CD4-positive, alpha-beta T cell treated with Interferon gamma for 1 hour (primary cell): ENCODE measurements at regions not wholly inside any gene's neighbourhood (a gene's known extent, or its start where the extent isn't known, plus 50 kb on each side); places are given as distances from the start of the nearest gene placed in this dataset.

Source experiments
- DNase-seq: peaks from one replicate; pipeline ENCODE4 v3.0.0-alpha.2; 2020

DNA sequence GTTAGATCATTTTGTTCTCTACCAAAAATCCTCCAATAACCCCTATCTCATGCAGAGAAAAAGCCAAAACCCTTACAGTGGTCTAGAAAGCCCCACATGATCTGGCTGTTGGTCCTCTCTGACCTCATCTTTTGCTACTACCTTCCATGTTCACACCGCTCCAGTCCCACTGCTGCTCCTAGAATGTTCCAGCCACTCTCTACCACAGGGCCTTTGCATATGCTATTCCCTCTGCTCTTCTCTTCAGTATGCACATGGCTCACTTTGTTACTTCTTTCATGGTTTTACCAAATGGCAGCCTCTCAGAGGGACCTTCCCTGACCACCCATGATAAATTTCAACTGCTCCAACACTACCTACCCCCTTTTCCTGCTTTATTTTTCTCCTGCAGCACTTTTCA is 193.5 kb upstream of the CCDC150 start:
- DNase-seq = no peak

DNA sequence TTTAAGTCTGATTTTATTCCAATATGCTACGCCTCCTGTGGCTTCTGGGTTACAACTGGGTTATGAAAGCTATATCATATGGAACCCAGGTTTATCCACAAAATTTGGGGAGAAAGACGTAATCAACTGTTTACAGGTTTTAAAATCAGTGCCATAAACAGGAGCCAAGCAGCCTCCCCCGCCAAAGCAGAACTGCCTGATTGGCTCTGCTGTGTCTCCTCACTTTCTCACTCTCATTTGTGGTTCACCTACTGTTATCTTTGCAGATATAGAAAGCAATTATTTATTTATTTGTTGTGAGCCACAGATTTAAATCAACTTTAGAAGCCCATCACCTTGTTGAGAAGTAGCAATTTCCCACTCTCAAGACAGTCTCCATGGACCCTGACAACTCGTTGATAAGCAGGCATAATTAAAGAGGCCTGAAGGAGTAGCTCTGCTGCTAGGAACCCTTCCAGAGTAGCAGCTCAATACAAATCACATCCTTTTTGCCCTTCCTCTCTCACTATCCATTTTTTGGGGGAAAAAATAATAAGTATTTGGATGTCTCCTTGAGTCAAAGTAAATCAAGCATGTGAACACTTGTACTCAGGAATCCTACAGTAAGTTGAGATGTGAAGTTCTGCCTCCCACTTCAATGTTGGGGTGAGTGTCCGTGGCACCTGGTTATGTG is 191.0 kb upstream of the CCDC150 start:
- no peak for DNase-seq

DNA sequence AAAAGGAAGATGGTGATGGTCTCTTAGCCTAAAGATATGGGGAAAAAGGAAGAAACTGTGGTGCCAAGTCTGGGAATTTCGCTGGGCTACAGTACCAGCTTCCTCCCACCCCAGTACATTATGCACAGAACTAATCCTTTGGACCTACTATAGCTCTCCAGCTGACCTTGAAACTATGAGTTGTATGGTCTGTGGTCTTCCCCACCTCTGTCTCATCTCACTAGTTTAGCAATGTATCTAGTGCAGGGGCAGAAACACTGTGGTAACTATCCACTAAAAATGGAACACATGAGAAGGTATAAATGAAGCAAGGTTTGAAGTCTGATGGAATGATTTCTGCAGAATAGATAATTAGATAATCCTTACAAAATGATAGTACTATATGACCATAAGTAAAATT is 190.4 kb upstream of the CCDC150 start:
- no peak for DNase-seq

DNA sequence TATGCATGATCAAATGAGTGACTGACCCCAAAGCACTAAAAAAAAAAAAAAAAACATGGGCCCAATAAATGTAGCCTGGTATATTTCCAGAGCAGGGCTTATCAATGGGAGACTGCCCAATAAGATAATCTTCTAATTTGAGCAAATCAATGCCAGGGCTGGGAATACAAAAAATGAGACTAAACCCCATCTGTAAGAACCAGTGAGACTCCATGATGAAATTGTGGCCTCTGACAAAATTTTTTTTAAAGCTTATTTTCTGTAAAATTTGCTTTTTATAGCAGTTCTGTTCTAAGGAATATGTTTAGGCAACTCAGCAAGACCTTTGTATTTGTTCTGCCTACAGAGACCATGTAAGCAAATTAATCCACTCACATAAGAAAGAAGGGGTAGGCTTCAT is 186.8 kb upstream of the CCDC150 start:
- DNase-seq = no peak

- peak; percentile 13 for DNase-seq
These were observed 185.9 kb upstream of the CCDC150 start for GRCh38 chr2:196453613-196454047.

- no peak for DNase-seq
These were observed 185.0 kb upstream of the CCDC150 start for GRCh38 chr2:196454492-196454891.

DNA sequence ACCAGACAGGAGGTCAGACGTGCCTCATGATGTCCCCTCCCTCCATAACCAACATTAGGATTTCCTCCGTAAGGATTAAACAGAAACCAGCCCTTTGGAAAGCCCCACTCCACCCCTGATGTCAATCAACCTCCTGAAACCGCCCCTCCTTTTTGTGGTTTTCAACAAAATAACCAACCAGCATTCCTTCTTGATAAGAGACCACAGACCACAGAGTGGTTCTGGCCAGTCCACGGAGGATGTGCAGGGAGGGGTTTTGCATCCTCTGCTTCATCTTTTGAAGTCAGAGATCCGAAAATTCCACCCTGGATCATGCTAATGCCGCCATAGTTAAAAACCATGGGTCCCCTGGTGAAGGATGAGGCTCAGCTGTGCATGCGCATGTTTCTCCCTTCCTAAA is 180.0 kb upstream of the CCDC150 start:
- no peak for DNase-seq

- no peak for DNase-seq
These were observed 175.8 kb upstream of the CCDC150 start for GRCh38 chr2:196463706-196464105.

DNA sequence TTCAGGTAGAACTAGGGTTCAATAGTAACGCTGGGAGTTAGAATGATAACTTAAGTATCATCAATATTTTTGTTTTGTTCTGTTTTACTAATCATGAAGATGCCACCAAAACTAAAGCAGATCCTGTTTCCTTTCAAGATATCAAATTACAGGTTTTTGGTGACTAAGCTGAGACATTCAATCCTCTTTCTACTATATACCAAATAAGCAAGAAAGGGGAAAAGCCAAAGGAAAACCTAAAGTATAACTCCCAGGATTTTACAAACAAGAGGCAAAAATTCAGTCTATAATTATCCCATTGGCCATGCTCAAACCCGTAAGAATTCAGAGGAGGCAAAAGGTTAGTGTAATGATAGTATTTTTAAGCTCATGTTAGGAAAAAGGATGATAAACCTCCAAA is 175.2 kb upstream of the CCDC150 start:
- no peak for DNase-seq

GRCh38 chr2:196466581-196466980 is 172.9 kb upstream of the CCDC150 start:
- DNase-seq = no peak

DNA sequence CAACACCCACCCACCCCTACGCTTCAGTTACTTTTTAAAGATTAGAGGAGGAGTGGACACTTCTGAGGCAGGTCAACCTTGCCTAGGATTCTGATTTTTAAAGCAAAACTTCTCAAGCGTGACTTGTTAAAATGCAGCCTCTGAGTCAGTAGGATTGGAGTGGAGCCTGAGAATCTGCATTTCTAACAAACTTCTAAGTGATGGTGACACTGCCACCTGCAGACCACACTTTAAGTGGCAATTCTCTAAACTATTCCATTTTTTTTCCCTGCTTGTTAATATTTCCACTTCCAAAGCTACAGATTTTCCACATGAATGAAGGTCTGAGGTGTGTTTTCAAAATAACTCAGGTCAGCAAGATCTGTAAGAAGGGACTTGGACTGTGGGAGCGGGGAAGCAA is 171.1 kb upstream of the CCDC150 start:
- DNase-seq = no peak

DNA sequence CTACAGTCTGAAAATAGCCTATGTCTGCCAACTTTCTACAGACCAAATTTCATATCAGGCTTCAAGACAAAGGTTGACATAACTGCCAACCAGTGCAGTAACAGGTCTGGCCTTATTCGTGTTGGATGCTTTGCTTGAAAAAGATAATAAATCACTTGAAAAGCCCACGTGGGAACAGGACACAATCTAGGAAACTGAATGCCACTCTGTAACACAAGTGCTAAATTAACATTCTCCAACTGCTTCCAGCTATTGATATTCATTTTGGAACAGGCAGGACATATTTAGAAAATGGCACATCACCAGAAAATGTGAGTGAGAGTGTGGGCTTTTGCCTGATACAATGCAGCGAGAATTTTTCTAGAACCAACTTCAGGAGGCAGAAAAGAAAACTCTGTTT is 165.9 kb upstream of the CCDC150 start:
- no peak for DNase-seq

GRCh38 chr2:196475611-196476010 is 163.9 kb upstream of the CCDC150 start:
- no peak for DNase-seq

DNA sequence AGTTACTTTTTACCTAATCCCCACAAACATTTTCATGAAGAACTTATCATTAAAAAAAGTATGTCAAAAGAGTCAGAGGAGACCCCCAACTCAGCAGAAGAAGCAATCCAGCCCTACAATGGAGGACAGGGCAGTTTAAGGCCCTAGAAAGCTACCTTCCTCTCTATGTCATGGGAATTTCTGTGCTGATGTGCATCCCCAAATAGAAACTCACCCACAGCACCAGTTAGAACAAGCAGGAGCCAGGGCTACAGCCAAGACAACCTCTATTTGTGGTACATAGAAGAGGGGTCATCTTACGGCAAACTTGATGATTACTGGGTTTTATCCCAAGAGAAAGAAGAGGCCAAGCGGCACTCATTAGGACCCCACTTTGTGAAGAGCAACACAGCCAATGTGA is 160.9 kb upstream of the CCDC150 start:
- no peak for DNase-seq

DNA sequence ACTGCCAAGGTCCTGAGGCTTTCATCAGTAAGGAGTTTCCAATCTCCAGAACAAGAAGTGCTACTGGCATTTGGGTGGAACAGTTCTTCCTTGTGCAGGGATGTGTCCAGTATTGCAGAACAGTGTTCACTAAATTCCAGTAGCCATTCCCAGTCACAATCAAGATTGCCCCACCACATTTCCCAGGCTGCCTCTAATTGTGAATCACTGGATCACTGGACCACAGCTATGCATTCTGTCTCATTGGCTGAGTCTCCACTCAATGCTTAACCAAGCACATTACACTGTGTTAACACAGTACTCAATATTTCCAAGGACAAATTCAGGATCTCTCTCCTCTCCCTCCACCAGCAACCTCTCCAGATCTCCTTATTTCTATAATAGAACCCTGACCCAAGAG is 160.2 kb upstream of the CCDC150 start:
- DNase-seq = no peak

DNA sequence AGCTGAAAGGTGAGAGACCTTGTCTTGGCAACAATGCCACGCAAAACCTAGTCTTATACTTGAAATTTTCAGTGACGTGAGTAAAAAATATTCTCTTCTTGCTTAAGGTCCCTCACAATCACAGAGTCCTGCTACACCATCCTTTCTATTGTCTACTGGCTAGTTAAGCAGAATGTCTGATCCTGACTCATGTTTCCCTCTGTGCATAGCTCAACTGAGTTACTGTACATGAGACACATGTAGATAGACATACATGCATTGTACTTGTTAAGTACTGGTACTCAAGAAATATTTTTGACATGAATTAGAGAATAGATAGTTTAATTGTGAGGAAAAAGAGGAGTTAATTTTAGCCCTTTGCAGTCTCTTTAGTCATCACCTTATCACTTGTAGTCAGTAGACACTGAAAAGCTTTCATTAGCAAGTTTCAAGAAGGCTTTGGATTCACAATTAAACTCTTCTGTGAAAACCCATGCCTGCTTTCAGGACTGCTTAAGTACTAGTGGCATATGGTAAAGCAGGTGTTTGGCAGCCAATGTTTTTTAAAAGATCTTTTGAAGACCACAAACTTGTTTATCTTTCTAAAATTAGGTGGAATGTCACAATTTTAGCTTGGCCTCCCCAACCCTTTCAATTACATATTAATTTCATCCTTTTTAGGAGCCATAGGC is 158.7 kb upstream of the CCDC150 start:
- no peak for DNase-seq

- no peak for DNase-seq
These were observed 158.2 kb upstream of the CCDC150 start for GRCh38 chr2:196481324-196481697.

GRCh38 chr2:196482119-196483065 is 157.1 kb upstream of the CCDC150 start:
- no peak for DNase-seq

GRCh38 chr2:196486146-196486545 is 153.4 kb upstream of the CCDC150 start:
- no peak for DNase-seq

- no peak for DNase-seq
These were observed 152.1 kb upstream of the CCDC150 start for GRCh38 chr2:196487417-196487816.

DNA sequence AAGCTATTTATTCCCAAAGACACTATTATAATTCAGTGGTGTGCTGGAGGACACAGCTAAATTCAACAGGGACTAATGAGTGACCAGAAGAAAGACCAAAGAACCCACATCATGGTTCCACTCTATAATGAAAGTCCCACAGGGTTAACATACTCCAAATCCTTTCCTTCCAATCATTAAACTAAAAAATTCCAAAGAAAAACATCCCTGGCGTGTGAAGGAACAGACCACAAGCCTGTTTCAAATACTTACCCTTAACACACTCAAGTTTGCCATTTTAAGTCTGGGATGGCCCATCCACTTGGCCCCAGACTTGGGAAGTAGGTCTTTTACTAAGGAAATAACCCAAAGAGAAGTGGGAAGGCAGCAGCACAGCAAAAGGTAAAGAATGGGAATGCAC is 150.1 kb upstream of the CCDC150 start:
- DNase-seq = no peak

DNA sequence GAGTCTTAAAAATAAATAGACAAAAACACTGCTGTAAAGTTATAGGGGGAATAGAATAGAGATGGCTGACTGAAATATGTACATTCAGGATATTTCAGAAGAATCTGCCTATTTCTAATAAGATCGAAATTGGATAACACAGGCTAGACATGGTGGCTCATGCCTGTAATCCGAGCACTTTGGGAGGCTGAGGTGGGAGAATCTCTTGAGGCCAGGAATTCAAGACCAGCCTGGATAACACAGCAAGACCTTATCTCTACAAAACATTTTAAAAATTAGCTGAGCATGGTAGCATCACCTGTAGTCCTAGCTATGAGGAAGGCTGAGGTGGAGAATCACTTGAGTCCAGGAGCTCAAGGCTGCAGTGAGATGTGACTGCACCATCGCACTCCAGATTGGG is 146.6 kb upstream of the CCDC150 start:
- no peak for DNase-seq

DNA sequence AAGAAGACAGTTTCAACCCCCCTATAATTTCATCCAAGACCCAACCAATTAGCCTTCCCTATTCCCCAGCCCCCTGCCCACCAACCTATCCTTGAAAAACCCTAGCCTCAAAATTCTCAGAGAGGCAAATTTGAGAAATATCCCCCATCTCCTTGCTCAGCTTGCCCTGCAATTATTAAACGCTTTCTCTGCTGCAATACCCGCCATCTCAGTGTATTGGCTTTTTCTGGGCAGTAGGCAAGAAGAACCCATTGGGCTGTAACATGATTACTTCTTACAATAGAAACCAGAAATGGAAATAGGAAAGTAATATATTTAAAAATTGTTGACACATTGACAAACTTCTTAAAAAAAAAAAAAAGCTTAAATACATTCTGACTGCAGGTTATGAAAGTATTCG is 140.6 kb upstream of the CCDC150 start:
- DNase-seq = no peak

GRCh38 chr2:196499686-196500085 is 139.8 kb upstream of the CCDC150 start:
- DNase-seq = no peak
